ENCODE measurements at regions not wholly inside any gene's neighbourhood (a gene's known extent, or its start where the extent isn't known, plus 50 kb on each side); places are given as distances from the start of the nearest gene placed in this dataset.

DNA sequence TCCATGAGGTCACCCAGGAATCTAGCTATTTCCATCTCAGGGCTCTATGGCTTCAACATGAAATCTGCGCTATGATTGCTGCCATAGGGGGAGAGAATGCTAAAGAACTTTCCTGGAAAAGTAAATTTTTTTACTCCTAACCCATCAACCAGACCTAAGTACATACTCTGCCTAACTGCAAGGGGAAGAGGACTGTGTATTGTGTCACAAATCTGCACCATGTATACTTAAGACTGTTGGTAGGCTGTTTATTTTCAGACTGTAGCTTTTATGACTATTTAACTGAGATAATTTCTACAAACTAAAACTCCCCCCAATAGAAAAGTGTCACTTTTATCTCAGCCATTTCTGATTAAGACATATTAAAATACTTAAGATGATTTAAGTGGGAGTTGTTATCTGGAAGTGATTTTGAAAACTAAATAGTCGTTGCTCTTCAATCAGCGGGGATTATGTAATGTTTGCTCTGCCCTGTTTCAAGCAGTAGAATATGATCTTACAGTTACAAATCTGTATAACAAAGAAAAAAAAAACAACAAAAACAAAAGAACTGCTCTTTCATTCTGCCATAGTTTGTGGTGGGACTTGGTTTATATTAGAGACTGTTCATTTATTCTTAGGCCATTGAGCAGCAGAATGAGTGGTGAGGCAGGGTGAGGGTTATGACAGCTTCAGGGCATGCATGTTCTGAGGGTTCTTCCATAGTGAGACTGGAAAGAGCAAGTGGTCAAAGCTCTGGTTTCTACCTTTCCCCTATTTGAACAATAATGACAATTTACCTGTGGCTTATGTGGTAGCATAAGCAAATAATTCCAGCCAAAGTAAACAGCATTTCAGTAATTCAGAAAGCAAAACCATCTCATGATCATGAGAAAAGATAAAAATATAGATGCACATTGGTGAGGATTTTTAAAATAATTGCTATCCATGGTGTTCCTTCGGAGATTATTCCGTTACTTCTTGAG is 126.3 kb upstream of the CEP162 start:
- peaks cover 2% of the 10 kb centered on the region for H3K27me3 Mint-ChIP-seq (ENCODE audit: insufficient read depth)
- Histone ChIP-seq H3K4me3 (ENCODE audit: low read length) (peak overlapping the region; percentile 57), H3K27me3 (ENCODE audit: control insufficient read depth, insufficient read depth, low read length, poor library complexity, severe bottlenecking) (no peaks in the 10 kb centered on the region), H3K9ac (ENCODE audit: extremely low read depth, low read length, poor library complexity, severe bottlenecking) (no peak overlapping the region), H3K27ac (ENCODE audit: low read depth, low read length) (no peak overlapping the region), H3K4me1 (ENCODE audit: control insufficient read depth, insufficient read depth, low read length) (no peaks in the 10 kb centered on the region), H3K36me3 (ENCODE audit: control insufficient read depth, insufficient read depth, low read length) (no peaks in the 10 kb centered on the region), H3K9me3 (ENCODE audit: control insufficient read depth, low read length) (peaks cover 19% of the 10 kb centered on the region)
- peaks cover 23% of the 10 kb centered on the region for H3K4me1 Mint-ChIP-seq
- no peak overlapping the region for H3K4me3 Mint-ChIP-seq
- TF ChIP-seq, protein P1, sequence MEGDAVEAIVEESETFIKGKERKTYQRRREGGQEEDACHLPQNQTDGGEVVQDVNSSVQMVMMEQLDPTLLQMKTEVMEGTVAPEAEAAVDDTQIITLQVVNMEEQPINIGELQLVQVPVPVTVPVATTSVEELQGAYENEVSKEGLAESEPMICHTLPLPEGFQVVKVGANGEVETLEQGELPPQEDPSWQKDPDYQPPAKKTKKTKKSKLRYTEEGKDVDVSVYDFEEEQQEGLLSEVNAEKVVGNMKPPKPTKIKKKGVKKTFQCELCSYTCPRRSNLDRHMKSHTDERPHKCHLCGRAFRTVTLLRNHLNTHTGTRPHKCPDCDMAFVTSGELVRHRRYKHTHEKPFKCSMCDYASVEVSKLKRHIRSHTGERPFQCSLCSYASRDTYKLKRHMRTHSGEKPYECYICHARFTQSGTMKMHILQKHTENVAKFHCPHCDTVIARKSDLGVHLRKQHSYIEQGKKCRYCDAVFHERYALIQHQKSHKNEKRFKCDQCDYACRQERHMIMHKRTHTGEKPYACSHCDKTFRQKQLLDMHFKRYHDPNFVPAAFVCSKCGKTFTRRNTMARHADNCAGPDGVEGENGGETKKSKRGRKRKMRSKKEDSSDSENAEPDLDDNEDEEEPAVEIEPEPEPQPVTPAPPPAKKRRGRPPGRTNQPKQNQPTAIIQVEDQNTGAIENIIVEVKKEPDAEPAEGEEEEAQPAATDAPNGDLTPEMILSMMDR (conservative IDR thresholded peaks at IDR 0.05) = no peak
- peaks cover 3% of the 10 kb centered on the region for H3K36me3 Mint-ChIP-seq (ENCODE audit: low read depth)
- H3K9me3 Mint-ChIP-seq = peaks cover 29% of the 10 kb centered on the region
- WGBS, 2 experiments (ENCODE audit: insufficient coverage in 1 of 2, insufficient read length in 1 of 2) = 86 to 93% methylated on average over 2 to 5 of the region's 5 CpGs
- DNase-seq = no peak
- H3K27ac Mint-ChIP-seq = no peak overlapping the region

- Histone ChIP-seq H3K9ac (ENCODE audit: extremely low read depth, low read length, poor library complexity, severe bottlenecking) (no peak overlapping the region), H3K4me1 (ENCODE audit: control insufficient read depth, insufficient read depth, low read length) (no peaks in the 10 kb centered on the region), H3K9me3 (ENCODE audit: control insufficient read depth, low read length) (peaks cover 17% of the 10 kb centered on the region), H3K27me3 (ENCODE audit: control insufficient read depth, insufficient read depth, low read length, poor library complexity, severe bottlenecking) (no peaks in the 10 kb centered on the region), H3K4me3 (ENCODE audit: low read length) (no peak overlapping the region), H3K36me3 (ENCODE audit: control insufficient read depth, insufficient read depth, low read length) (no peaks in the 10 kb centered on the region), H3K27ac (ENCODE audit: low read depth, low read length) (no peak overlapping the region)
- Mint-ChIP-seq H3K9me3 (peaks cover 17% of the 10 kb centered on the region), H3K27me3 (ENCODE audit: insufficient read depth) (no peaks in the 10 kb centered on the region), H3K27ac (no peak overlapping the region), H3K4me1 (peaks cover 10% of the 10 kb centered on the region), H3K4me3 (no peak overlapping the region), H3K36me3 (ENCODE audit: low read depth) (peaks cover 3% of the 10 kb centered on the region)
- no peak for DNase-seq
- TF ChIP-seq, protein P1 (conservative IDR thresholded peaks at IDR 0.05) = no peak
These were observed 123.0 kb upstream of the CEP162 start for GRCh38 chr6:84350397-84350796.

DNA sequence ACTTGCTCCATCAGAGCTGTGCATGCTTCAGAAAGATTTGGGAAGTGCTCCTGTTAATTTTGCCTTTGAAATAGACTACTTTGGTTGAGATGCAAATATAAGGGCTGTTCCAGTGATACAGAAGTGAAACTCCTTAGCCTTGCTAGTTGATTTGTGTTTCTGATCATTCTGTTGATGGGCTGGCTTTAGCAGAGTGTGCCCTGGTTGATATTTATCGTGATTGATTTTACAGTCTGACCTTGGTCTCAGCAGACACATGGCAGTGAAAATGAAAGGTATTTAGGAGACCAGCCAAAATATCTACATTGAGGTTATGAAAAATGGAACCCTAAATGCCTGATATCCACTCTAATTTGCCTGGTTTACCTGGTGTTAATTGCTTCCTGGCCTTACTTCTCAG is 122.1 kb upstream of the CEP162 start:
- Mint-ChIP-seq H3K27ac (no peak overlapping the region), H3K4me3 (no peak overlapping the region), H3K36me3 (ENCODE audit: low read depth) (no peaks in the 10 kb centered on the region), H3K27me3 (ENCODE audit: insufficient read depth) (no peaks in the 10 kb centered on the region), H3K4me1 (peaks cover 10% of the 10 kb centered on the region), H3K9me3 (peaks cover 9% of the 10 kb centered on the region)
- Histone ChIP-seq H3K27me3 (ENCODE audit: control insufficient read depth, insufficient read depth, low read length, poor library complexity, severe bottlenecking) (no peaks in the 10 kb centered on the region), H3K4me1 (ENCODE audit: control insufficient read depth, insufficient read depth, low read length) (no peaks in the 10 kb centered on the region), H3K27ac (ENCODE audit: low read depth, low read length) (no peak overlapping the region), H3K36me3 (ENCODE audit: control insufficient read depth, insufficient read depth, low read length) (no peaks in the 10 kb centered on the region), H3K9me3 (ENCODE audit: control insufficient read depth, low read length) (peaks cover 9% of the 10 kb centered on the region), H3K9ac (ENCODE audit: extremely low read depth, low read length, poor library complexity, severe bottlenecking) (no peak overlapping the region), H3K4me3 (ENCODE audit: low read length) (no peak overlapping the region)
- TF ChIP-seq, protein P1 (conservative IDR thresholded peaks at IDR 0.05) = no peak
- DNase-seq = no peak
- 92% methylated on average over 1 of the region's 1 CpG; no CpG with 5 or more reads in 1 of the 2 experiments for WGBS, 2 experiments (ENCODE audit: insufficient coverage in 1 of 2, insufficient read length in 1 of 2)
